ENCODE measurements at regions not wholly inside any gene's neighbourhood (a gene's known extent, or its start where the extent isn't known, plus 50 kb on each side); places are given as distances from the start of the nearest gene placed in this dataset.
"Not testable (repeated sequence)": the region's sequence is repeated elsewhere in the genome, so short reads cannot be mapped to it uniquely, and the experiment has no call there.

DNA sequence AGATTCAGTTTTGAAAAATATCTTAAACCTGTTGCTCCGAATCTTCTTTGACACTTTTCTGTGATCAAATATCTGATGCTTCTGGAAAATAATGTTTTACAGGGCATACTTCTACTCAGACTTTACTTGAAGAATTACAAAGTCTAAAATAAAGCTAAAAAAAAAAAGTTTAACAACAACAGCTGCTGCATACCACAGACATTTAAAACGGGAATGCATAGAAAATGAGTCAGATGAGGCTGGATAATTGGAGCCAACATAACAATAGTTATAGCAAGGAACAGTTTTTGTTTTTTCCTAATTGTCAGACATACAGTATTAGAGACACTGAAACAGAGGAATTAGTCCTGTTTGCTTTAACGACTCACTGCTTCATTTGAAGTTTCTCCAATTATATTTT, 1090.2 kb downstream of the SUCLG1 start:
- ATAC-seq = no peak

DNA sequence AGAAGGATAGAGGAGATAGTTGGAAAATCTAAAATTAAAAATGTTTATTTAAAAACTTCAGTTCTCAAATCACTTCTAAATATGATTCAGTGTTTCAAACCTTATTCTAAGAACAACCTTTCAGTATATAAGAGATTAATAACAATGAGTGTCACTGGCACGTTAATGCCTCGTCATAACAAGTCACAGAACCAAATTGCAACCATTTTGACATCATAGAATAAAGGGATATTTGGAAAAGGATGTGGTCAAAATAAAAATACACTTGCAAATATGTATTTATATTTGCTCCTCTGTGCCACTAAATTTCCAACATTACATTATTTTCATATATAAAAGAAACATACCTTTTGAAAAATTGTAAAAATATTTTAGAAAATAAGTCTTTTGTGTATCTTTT, 1090.6 kb downstream of the SUCLG1 start:
- ATAC-seq = no peak

DNA sequence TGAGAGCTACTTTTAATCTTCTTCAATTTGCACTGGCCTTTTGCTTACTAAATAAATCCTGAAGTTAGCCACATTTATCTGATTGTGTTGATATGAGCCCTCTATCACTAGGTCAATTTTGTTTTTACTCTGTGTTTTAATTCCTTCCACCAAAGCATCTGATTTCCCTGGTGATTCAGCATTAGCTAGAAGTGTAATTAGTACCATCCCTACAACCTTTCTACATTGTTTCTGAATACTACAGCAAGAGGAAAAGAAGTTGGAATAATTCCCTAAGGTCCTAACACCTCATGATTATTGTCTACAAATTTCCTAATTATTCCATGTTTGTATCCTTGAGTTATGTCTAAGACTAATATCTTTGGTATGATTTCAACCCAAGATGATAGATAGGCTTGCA, 1093.6 kb downstream of the SUCLG1 start:
- ATAC-seq = no peak

DNA sequence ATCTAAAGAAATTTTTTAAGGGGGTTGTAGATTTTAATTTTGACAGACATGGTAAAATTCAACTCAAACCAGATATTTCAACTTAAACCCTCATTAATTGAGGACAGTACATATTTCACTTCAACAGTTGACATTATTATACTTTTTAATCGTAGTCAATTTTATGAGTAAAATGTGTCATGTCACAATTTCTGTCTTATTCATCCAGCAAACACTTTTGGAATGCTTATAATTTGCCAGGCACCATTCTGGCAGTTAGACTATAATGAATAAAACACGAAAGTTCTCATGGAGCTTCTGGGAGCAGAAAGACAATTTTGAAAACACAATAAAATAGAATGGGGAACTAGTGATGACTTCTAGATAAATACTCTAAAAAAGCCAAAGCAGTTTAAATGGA, 1094.8 kb downstream of the SUCLG1 start:
- ATAC-seq = no peak

DNA sequence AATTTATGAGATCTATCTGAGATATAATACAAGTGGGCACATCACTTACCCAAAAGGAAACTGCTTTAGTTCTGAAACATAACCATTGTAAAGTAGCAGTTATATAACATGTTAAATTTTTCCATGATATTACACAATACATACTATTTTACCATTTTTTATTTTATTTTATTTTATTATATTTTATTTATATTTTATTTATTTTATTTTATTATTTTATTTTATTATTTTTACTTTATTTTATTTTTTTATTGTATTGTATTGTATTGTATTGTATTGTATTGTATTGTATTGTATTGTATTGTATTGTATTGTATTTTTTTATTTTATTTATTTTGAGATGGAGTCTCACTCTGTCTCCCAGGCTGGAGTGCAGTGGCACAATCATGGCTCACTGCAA, 1095.9 kb downstream of the SUCLG1 start:
- ATAC-seq = not testable (repeated sequence)

DNA sequence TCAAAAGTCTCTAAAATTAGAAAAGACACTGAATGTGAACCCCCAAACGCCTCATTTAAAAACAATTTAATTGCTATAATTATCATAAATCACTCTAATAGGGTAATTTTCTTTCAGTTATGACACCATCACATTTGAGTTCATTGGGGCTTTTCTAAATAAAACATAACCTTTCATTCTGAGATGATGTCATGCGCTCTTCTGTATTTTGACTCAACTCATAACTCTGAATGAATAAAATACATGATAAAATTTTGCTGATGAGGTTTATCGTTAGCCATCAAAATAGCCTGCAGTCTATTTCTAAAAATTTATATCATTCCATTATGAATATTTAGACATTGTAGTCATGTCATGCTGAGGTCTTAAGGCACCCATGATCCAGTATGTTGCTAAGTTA, 1099.7 kb downstream of the SUCLG1 start:
- no peak for ATAC-seq

DNA sequence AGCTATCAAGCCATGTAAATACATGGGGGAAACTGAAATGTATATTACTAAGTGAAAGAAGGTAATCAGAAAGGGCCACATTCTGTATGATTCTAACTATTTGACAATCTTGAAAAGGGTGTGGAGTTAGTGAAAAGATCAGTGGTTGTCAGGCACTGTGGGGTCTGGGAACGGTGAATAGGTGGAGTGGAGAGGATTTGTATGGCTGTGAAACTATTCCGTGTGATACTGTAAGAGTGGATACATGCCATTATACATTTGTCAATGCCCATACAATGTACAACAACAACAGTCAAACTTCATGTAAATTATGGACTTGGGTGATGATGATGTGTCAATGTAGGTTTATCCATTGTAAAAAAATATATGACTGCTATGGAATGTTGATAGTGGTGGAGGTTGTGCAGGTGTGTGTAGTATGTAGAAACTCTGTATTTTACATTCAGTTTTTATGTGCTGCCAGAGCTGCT, 1116.2 kb downstream of the SUCLG1 start:
- ATAC-seq = no peak

DNA sequence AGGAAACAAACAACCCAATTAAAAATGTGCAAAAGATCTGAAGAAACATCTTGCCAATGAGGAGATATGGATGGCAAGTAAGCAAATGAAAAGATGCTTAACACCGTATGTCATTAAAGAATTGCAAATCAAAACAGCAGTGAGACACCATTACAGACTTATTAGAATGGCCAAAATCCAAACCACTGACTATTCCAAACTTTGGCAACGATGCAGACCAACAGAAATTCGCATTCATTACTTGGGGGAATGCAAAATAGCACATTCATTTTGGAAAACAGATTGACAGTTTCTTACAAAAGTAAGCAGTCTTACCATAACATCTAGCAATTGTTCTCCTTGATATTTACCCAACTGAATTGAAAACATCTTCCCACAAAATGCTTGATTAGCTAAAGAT, 1118.7 kb downstream of the SUCLG1 start:
- ATAC-seq = no peak

DNA sequence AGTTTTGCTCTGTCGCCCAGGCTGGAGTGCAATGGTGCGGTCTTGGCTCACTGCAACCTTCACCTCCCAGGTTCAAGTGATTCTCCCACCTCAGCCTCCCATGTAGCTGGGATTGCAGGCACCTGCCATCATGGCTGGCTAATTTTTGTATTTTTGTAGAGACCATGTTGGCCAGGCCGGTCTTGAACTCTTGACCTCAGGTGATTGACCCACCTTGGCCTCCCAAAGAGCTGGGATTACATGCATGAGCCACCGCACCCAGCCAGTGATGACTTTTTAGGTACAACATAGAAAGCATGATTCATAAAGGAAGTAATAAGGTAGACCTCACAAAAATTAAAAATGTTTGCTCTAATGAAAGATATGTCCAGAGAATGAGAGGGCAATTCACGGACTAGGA, 1119.1 kb downstream of the SUCLG1 start:
- not testable (repeated sequence) for ATAC-seq

DNA sequence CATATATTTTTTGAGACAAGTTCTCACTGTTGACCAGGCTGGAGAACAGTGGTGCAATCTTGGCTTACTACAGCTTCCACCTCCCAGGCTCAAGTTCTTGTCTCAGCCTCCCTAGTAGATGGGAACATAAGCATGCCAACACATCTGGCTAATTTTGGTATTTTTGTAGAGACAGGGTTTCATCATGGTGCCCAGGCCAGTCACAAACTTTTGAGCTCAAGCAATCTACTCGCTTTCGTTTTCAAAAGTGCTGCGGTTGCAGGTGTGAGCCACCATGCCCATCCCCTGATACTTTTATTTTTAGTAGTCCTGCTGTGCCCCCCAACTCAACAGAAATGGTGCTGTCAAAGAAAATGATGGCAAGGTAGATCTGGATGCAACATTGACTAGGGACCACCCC, 1127.3 kb downstream of the SUCLG1 start:
- ATAC-seq = no peak

DNA sequence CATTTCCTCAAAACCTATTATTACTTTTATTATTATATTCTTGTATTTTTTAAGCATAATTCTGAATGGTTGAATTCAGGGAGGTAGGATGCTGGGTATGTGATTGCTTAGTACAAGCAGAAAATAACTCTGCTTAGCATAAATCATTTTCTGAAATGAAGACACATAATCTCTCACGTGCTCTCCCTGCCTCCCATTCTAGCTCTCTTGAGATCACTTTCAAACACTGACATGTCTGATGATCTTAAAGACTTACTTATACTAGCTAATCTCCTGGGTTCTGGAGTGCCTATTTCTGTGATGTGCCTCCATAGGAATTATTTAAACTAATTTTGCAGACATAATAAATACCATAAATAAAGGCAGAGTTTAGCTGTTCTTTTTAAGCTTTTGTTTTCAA, 1136.0 kb downstream of the SUCLG1 start:
- ATAC-seq = no peak

DNA sequence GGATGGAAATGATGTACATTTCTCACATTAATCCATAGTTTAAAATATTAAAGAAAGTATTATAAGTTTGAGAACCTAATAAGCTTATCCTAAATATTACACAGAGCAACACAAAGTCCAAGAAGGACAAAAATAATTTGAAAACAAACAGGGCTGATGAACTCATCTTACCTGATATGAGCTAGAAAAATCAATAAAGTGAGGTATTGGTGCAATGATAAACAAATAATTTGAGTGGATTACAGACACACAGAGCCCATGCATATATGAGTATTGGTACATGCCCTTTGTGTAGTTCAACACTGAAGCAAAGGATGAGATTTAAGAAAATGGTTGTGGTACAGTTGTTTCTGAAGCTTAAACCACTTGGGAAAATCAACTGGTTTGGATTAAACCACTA, 1139.0 kb downstream of the SUCLG1 start:
- no peak for ATAC-seq

DNA sequence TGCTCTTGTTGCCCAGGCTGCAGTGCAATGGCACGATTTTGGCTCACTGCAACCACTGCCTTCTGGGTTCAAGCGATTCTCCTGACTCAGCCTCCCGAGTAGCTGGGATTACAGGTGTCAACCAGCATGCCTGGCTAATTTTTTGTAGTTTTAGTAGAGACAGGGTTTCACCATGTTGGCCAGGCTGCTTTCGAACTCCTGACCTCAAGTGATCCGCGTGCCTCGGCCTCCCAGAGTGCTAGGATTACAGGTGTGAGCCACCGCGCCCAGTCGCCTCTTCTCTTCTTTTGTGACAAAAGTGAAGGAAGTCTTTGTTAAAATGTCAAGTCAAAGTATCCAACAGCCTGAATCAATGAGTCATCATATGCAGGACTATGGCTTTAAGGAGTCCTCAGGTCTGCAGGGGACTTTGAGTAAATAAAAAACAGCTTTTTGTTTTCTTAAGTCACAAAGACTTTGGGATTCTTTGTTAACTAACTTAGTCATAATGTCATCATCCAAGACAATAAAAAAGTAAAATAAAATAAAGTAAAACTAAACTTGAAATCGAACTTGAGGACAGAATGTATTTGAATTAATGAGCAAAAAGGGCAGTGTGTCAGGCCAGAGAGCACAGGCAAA, 1153.2 kb downstream of the SUCLG1 start:
- no peak for ATAC-seq

DNA sequence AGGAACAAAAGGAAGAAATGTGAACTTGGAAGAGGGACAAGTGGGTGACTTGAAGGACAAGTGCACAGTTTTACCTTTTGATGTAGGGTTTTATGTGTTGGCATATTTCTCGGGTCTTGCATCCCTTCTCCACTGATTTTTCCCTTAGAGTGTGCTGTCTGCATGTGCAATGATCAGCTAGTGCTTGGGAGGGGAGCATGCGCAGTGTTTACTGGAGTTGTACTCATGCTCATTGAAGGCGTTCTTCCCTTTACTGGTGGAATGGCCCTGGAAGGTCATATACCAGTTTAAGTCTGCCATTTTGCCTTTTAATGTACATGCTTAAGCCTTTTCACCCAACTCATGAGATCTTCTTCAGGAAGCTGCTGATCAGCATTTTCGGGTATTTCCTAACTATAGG, 1168.0 kb downstream of the SUCLG1 start:
- ATAC-seq = no peak

DNA sequence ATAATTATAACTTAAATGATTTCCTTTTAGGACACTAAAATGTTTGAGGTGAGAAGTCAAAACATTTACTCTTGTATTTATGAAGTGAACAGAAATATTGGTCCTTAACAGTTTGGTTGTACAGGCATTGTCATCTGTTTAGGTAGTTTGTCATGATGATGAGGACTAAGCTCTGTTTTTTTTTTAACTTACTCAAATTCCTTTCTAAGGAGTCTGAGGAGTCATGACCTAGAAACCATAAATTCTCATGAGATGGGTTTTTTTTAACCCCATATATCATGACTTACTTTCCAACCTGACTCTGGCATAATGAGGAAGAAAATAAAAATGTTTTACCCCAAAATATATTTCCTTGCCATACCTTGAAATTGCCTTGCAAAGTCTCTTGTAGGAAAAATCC, 1176.2 kb downstream of the SUCLG1 start:
- ATAC-seq = no peak

DNA sequence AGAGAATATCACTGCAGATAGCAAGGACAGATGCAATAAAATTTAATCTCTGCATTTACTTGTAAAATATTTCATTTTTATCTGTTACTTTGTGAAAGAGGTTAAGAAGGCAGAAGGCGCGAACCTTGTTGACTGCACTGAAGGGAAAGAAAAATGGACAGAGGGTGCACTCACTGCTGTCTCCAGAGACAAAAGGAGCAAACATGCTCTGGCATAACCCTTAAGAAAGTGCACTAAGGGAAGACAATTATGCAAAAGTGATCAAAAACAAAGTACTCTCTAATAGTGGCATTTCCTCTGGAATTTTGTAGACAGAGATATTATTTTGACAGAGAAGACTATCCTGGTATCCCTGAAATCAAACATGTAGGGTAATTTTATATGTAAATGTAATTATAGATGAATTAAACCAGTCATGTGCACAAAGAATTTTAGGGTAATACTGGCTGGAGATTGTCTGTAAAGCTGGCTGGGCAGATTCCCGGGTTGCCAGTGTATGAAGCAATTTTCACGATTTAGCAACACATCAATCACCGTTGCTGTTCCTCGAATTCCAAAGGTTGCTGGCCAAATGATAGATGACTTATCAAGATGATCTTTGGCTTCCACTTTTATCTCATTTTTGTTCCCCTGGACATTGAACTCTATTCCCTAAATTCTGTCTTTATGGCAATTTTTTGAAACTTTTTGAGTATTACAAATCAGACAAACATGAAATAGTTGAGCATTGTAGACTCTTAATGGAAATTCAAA, 1176.9 kb downstream of the SUCLG1 start:
- ATAC-seq = no peak

DNA sequence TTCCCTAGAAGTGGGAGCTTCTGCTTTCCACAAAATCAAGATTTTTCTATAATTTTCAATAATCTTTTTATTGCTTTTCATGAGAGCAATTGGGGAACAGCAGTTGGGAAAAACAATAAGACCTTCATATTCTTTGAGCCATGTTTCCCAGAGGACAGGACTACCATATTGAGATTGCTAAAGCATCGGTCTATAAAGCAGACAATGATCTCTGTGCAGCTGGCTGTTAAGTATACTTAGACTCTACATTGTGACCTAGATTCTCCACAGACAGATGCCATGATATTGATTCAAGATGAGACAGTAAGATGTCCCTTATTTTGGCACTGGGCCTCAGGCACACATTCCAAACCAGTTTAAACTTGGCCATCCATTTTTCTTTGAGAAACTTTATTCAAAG, 1178.7 kb downstream of the SUCLG1 start:
- no peak for ATAC-seq

DNA sequence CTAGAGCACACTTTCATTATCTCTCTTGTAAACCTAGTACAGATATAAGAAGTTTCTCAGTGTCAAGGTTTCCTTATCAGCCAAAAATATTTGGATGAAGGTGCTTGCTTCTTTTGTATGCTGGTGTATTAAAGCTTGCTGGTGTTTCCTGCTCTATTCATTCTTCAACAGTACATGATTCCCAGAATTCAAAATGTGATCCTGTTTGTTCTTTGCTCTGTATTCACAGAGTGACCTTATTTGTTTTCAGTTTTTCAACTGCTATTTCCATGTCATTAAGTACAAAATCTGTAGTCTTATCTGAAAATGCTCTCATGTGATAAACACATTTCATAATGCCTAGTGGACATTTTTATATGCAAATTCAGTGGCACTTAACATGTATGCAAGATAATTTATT, 1185.8 kb downstream of the SUCLG1 start:
- no peak for ATAC-seq

DNA sequence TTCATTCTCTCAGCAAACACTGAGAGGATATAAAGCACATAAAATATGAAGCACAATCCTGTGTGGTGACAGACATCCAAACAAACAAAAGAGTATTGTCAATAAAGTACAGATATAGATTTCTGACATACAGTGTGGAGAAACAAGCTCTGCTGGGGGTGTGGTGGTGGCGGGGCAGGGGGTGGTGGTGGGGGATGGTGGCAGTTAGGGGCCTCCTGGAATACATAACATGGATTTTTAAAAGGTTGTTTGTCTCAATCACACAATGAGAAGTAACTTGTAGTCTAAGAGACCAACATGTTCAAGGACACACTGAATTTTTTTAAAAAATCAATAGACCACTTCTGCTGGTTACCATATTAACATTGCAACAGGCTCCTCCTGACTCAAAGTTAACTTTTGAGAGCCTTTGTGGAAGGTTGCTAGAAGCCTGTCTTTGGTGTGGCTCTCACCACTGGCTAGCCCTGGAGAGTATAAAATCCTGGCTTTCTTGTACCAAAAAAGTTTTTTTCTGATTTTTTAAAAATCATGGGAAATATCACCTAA, 1197.4 kb downstream of the SUCLG1 start:
- ATAC-seq = no peak

DNA sequence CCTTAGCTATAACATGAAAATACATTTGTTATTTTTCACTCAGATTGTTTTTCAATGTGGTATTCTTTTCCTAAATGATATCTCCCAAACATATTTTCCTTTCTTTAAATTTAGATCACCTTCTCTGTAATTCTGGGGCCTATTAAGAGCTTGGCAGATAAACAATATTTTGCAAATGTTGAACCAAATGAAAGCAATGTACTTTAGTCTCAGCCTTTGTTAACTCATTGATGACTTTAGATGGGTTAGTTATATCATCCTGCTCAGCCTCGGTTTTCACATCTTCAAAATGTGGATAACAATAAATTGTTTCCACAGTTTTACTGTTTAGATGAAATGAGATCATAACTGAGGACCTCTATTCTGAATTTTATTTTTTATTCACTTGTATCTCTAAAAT, 1205.2 kb downstream of the SUCLG1 start:
- ATAC-seq = no peak

DNA sequence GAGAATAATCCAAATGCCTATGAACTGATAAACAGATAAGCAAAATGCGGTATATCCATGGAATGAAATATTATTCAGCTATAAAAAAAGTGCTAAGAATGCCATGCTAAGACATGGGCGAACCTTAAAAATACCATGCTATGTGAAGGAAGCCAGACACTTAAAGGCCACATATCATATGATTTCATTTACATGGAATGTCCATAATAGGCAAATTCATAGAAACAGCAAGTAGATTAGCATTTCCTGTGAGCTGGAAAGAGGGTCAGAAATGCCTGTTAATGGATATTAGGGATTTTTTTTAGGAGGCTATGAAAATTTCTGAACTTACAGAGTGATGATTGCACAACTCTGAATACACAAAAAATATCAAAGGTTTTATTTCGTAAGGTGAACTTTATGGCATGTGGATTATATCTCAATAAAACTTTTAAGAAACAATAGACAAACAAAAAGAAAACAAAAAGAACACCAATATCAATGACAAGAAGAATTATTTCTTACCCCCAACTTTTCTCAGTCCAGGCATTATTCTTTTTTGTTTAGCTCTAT, 1207.7 kb downstream of the SUCLG1 start:
- ATAC-seq = no peak

DNA sequence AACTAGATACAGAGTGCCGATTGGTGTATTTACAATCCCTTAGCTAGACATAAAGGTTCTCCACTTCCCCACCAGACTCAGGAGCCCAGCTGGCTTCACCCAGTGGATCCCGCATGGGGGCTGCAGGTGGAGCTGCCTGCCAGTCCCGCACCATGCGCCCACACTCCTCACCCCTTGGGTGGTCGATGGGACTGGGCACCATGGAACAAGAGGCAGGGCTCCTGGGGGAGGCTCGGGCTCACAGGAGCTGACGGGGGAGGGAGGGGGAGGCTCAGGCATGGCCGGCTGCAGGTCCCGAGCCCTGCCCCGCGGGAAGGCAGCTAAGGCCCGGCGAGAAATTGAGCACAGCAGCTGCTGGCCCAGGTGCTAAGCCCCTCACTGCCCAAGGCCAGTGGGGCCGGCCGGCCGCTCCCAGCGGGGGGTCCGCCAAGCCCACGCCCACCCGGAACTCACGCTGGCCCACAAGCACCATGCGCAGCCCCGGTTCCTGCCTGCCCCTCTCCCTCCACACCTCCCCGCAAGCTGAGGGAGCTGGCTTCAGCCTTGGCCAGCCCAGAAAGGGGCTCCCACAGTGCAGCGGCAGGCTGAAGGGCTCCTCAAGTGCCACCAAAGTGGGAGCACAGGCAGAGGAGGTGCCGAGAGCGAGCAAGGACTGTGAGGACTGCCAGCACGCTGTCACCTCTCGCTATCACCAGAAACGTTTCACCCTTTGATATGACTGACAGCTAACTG, 1213.1 kb downstream of the SUCLG1 start:
- not testable (repeated sequence) for ATAC-seq

DNA sequence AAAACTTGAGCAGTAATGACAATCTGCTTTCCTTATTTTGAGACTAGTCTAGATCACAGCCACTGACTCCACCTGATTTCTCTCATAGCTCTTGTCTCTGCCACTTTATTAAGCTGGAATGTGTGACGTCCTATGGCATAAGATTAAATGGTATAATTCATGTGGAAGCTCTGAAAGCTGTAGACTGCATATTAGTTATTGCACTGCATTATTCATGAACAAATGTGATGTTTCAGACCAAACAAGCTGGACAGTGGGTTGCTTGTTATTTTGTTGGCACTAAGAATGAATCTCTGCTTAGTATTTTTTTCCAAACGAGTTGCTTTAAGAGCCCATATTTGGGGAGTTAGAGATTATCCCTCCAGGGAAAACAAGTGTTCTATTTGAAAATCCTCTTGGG, 1218.5 kb downstream of the SUCLG1 start:
- ATAC-seq = no peak
